NCI-H526 (cell line): ENCODE measurements at regions not wholly inside any gene's neighbourhood (a gene's known extent, or its start where the extent isn't known, plus 50 kb on each side); places are given as distances from the start of the nearest gene placed in this dataset.
"Not testable (repeated sequence)": the region's sequence is repeated elsewhere in the genome, so short reads cannot be mapped to it uniquely, and the experiment has no call there.

Source experiments
- DNase-seq, 2 experiments: peaks; one replicate each; lab custom pipeline; 2025; lab: John Stamatoyannopoulos, UW

DNA sequence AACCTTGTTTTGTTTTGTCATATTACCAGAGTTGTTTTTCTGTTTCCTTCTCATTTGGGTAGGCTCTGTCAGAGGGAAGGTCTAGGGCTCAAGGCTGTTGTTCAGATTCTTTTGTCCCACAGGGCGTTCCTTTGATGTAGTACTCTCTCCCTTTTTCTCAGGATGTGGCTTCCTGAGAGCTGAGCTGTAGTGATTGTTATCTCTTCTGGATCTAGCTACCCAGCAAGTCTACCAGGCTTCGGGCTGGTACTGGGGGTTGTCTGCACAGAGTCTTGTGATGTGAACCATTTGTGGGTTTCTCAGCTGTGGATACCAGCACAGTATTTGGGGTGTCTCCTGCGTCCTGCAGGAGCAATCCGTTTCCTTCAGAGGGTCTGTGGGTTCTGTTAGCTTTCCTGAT is 74.2 kb upstream of the GNG12 start:
- not testable (repeated sequence) for DNase-seq

- not testable (repeated sequence) for DNase-seq
Observed at GRCh38 chr1:67906015-67906414, 72.7 kb upstream of the GNG12 start.

- DNase-seq, result not testable (repeated sequence)
Observed at GRCh38 chr1:67902546-67903223, 69.4 kb upstream of the GNG12 start.

GRCh38 chr1:67898033-67898726 is 64.9 kb upstream of the GNG12 start:
- no peak for DNase-seq

DNA sequence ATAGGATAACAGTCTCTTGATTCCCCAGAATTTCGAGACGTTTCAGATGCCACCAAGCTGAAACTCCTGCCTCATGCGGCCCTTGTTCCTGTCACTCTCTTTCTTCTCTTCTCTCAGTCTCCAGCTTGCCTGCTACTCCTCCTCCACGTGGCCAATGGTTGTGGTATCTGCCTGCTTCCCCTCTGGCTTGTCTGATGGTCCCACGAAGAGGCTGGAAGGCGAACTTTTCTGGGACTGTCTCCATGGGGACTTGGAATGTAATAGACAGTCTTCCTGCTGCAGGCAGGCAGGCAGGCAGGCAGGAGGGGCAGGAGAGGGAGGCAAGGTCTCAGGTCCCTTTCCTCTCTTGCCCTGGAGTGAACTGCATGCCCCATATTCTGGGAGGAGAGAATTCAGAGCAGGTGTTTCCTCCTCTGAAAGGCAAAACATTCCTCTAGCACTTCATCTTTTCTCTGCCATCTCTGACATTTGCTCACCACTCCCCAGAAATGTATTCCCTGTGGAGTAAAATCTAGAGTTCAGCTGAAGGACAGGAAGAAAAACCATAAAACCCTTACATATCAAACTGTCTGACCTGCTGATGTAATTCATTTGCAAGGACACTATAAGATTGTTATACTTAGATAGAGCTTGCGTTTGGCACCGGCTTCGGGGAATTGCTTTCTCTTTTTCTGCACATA is 64.1 kb upstream of the GNG12 start:
- no peak for DNase-seq

DNA sequence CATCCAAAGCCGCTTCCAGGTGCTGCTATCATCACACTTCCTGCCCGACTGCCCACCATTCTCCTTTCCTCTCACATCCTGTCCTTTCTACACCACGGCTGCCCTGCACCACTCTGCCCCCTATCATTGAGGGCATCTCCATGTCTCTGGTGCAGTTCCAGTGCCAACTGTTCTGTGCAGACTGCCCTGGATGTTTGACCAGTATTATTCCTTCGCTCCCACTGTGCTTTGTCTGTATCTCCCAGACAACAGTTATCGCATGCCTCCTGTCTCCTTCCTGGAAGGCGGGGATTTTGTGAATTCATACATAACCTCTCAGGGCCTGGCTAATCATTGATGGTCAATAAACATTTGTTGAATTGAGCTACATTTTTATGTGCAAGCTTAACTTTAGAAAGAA is 63.6 kb upstream of the GNG12 start:
- DNase-seq, result no peak

GRCh38 chr1:67894981-67895735 is 61.9 kb upstream of the GNG12 start:
- no peak for DNase-seq

- DNase-seq, result no peak
Observed at GRCh38 chr1:67893126-67893495, 59.8 kb upstream of the GNG12 start.

GRCh38 chr1:67892476-67893125 is 59.3 kb upstream of the GNG12 start:
- peak in 1 of 2 experiments; percentile 2 for DNase-seq

- no peak for DNase-seq
Observed at GRCh38 chr1:67890857-67891256, 57.6 kb upstream of the GNG12 start.

DNA sequence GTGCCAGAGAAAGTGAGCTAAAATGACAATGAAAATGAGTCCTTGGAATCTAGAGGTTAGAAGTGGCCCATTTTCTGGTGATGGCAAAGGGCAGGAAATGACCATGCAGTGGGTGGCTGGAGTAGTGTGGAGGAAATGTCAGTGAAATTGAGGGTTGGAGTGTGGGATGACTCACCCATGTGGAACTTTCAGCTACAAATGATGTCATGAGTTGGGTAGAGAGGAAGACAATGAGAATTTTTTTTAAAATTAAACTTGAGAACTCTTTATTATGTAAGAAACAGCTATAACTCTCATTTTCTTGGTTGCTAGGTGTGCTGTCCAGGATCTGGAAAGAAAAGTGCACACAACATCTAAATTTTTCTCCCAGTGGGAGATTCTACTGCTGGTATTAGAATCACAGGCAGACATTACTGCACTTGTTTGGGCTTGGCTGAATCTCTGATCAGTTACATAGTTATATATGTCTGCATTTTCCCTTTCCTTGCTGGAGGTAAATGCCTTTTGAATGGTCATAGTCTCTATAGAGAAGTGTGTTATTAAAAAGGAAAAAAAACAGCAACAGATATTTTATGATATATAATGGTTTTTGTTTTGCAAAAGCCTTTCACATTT is 56.8 kb upstream of the GNG12 start:
- DNase-seq, result no peak

GRCh38 chr1:67889466-67889865 is 56.2 kb upstream of the GNG12 start:
- DNase-seq, result peak; percentile 21 to 48

DNA sequence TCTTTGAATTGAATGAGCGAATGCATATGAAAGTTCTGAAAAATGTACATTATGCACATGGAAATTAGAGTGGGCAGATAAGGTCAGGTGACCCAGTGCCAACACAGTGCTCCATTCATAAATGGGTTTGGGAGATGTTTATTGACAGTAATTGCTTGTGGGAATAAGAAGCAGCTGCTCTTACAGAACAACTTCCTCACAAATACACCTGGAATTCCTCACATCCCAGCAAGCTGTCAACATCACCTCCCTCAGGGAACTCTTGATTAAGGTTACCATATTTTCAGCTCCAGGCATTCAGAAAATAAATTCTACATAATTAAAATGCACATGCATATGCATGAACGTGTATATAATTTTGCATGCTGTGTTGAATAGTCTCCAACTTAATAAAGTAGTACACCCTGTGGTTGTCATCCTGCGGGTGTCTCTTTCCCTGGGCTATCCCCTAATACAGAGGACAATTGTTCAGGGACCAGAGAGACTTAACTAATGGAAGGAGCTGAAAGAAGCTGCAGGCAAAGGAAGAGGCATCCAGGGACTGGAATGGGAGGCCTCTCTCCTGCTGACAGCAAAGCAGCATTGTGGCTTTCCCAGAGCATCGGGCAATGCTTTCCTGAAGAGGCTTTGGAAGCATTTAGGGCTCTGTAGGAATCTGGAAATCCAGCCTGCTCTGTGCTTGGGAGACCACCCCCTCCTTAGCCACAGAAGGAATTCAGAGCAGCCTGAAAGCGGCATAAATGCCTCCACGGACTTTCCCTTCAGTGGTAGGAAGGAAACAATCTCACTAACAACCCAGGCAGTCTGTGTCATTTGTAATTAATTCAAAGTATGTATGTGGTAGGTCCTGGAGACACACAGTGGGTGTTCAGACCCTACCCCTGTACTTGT is 55.2 kb upstream of the GNG12 start:
- DNase-seq, result peak; percentile 88 to 91

GRCh38 chr1:67887146-67887545 is 53.9 kb upstream of the GNG12 start:
- DNase-seq, result no peak

GRCh38 chr1:67886076-67886475 is 52.8 kb upstream of the GNG12 start:
- DNase-seq, result no peak

- no peak for DNase-seq
Observed at GRCh38 chr1:67883069-67883468, 49.8 kb upstream of the GNG12 start.
